ENCODE measurements at regions not wholly inside any gene's neighbourhood (a gene's known extent, or its start where the extent isn't known, plus 50 kb on each side); places are given as distances from the start of the nearest gene placed in this dataset.

DNA sequence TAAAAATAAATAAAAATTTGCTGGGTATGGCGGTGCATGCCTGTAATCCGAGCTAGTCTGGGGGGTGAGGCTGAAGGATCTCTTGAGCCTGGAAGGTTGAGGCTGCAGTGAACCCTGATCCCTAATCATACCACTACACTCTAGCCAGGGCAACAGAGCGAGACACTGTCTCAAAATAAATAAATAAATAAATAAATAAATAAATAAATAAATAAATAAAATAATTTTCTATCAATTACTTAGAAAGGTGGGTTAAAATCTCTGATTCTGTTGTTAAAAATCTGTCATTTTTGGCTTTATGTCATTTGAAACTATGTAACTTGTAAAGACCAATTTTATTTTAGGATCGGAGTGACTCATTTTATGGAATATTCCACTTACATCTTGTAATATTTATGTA is 958.6 kb downstream of the NXPH1 start:
- POLR2A ChIA-PET (ENCODE audit: unreplicated experiment): no interaction called here
- Histone ChIP-seq H2AK5ac (ENCODE audit: low read depth, low read length) (no peak overlapping the region), H4K5ac (ENCODE audit: low read depth, low read length) (no peak overlapping the region), H2BK15ac (ENCODE audit: low read depth, low read length) (no peak overlapping the region), H2AFZ (replicated peaks; ENCODE audit: low read length, poor library complexity) (no peak overlapping the region), H3K4me1 (ENCODE audit: control insufficient read depth, insufficient read depth, low read length) (no peaks in the 10 kb centered on the region), H3K36me3 (ENCODE audit: control insufficient read depth, insufficient read depth, low read length) (no peaks in the 10 kb centered on the region), H4K20me1 (ENCODE audit: insufficient read depth, low read length) (no peaks in the 10 kb centered on the region), H3K27ac (ENCODE audit: insufficient read depth, low read length) (no peak overlapping the region), H3K4ac (ENCODE audit: low read depth, low read length) (no peak overlapping the region), H3K18ac (ENCODE audit: low read depth, low read length) (no peak overlapping the region), H3K14ac (replicated peaks; ENCODE audit: low read depth, low read length) (no peak overlapping the region), H2AK9ac (replicated peaks; ENCODE audit: low read depth, low read length, poor library complexity) (no peak overlapping the region), H4K91ac (ENCODE audit: insufficient read depth, low read depth, low read length) (no peak overlapping the region), H4K8ac (ENCODE audit: low read depth in 2 of 2, low read length in 2 of 2) (no peak overlapping the region), H2BK20ac (ENCODE audit: low read depth, low read length) (no peak overlapping the region), H3K27me3 (ENCODE audit: control insufficient read depth, insufficient read depth, low read length) (no peaks in the 10 kb centered on the region), H3K79me1 (ENCODE audit: low read depth in 1 of 2, low read length in 2 of 2) (no peaks in the 10 kb centered on the region), H3K9me3 (ENCODE audit: control insufficient read depth, insufficient read depth, low read length) (peaks cover 18% of the 10 kb centered on the region), H3K9me1 (ENCODE audit: insufficient read depth, low read length) (no peaks in the 10 kb centered on the region), H3K4me2 (ENCODE audit: low read depth, low read length) (no peak overlapping the region), H3K56ac (ENCODE audit: extremely low read depth, insufficient read depth, low read length) (no peak overlapping the region), H3K4me3 (ENCODE audit: insufficient read depth, low read depth, low read length) (no peak overlapping the region), H3K9ac (ENCODE audit: low read depth, low read length) (no peak overlapping the region), H2BK5ac (ENCODE audit: low read depth, low read length, poor library complexity, severe bottlenecking) (no peak overlapping the region), H2BK120ac (ENCODE audit: low read depth, low read length) (no peak overlapping the region), H3K23ac (ENCODE audit: low read depth, low read length) (no peak overlapping the region)
- no TSS peak for BruUV-seq (replicated peaks)
- TF ChIP-seq MXI1 (IDR thresholded peaks at IDR 0.05; ENCODE audit: borderline replicate concordance, low read depth, low read length) (no peak), RAD21 (IDR thresholded peaks at IDR 0.05; ENCODE audit: low read length) (no peak), SMC3 (IDR thresholded peaks at IDR 0.05; ENCODE audit: low read depth, low read length) (no peak), RCOR1 (IDR thresholded peaks at IDR 0.05; ENCODE audit: insufficient replicate concordance, low read length) (no peak), RFX5 (IDR thresholded peaks at IDR 0.05; ENCODE audit: low read depth, low read length) (no peak), BHLHE40 (IDR thresholded peaks at IDR 0.05; ENCODE audit: low read depth, low read length) (no peak), FOS (IDR thresholded peaks at IDR 0.05; ENCODE audit: low read depth, low read length) (no peak), ELK1 (IDR thresholded peaks at IDR 0.05; ENCODE audit: borderline replicate concordance, low read depth, low read length) (no peak)
- TF ChIP-seq, protein P1, sequence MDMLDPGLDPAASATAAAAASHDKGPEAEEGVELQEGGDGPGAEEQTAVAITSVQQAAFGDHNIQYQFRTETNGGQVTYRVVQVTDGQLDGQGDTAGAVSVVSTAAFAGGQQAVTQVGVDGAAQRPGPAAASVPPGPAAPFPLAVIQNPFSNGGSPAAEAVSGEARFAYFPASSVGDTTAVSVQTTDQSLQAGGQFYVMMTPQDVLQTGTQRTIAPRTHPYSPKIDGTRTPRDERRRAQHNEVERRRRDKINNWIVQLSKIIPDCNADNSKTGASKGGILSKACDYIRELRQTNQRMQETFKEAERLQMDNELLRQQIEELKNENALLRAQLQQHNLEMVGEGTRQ (IDR thresholded peaks at IDR 0.05; ENCODE audit: low read depth, low read length): no peak
- DNase-seq (no peak), ATAC-seq (ENCODE audit: low read depth) (no peak)
- intact Hi-C loops (cut with micrococcal nuclease) (no loop called here), dilution Hi-C loops (cut with HindIII; ENCODE audit: low sequenced_read_pairs, unreplicated experiment) (no loop called here), in situ Hi-C loops (cut with MboI; ENCODE audit: low sequenced_read_pairs) (no loop called here)
- CTCF ChIA-PET: no interaction called here
- no CpG with 5 or more reads among the region's 4 CpGs for WGBS, 2 experiments (ENCODE audit: extremely low coverage in 2 of 2, insufficient read length in 1 of 2)

Measured in IMR-90 (cell line).